Skeletal muscle tissue (tissue), 3 donors: ENCODE measurements at regions not wholly inside any gene's neighbourhood (a gene's known extent, or its start where the extent isn't known, plus 50 kb on each side); places are given as distances from the start of the nearest gene placed in this dataset.

Experiments
- H3K27ac ChIP-seq: one replicate; pipeline ENCODE4 v1.7.0; 2013; ENCODE audit warnings: mild to moderate bottlenecking, low read depth, low read length, inconsistent platforms
- H3K27me3 ChIP-seq, 3 donors: one replicate each; pipeline ENCODE4 v1.7.0; 2013; ENCODE audit warnings: low read length in 3 of 3; ENCODE audit not compliant: control insufficient read depth in 3 of 3, insufficient read depth in 3 of 3
- H3K36me3 ChIP-seq, 3 donors: one replicate each; pipeline ENCODE4 v1.7.0; 2013; ENCODE audit warnings: low read length in 3 of 3; ENCODE audit not compliant: control insufficient read depth in 3 of 3, insufficient read depth in 3 of 3
- H3K4me1 ChIP-seq, 3 donors: one replicate each; pipeline ENCODE4 v1.7.0; 2013; ENCODE audit warnings: low read length in 3 of 3, mild to moderate bottlenecking in 3 of 3; ENCODE audit not compliant: control insufficient read depth in 3 of 3, insufficient read depth in 3 of 3
- H3K4me3 ChIP-seq, 3 donors: one replicate each; pipeline ENCODE4 v1.7.0; 2013; ENCODE audit warnings: low read length in 3 of 3
- H3K9ac ChIP-seq, 3 donors: one replicate each; pipeline ENCODE4 v1.7.0; 2013; ENCODE audit warnings: low read length in 3 of 3, mild to moderate bottlenecking in 3 of 3, moderate library complexity in 2 of 3, low read depth in 1 of 3
- H3K9me3 ChIP-seq, 3 donors: one replicate each; pipeline ENCODE4 v1.7.0; 2013; ENCODE audit warnings: low read length in 3 of 3; ENCODE audit not compliant: control insufficient read depth in 3 of 3
- donor health status: Osteomylitis.

DNA sequence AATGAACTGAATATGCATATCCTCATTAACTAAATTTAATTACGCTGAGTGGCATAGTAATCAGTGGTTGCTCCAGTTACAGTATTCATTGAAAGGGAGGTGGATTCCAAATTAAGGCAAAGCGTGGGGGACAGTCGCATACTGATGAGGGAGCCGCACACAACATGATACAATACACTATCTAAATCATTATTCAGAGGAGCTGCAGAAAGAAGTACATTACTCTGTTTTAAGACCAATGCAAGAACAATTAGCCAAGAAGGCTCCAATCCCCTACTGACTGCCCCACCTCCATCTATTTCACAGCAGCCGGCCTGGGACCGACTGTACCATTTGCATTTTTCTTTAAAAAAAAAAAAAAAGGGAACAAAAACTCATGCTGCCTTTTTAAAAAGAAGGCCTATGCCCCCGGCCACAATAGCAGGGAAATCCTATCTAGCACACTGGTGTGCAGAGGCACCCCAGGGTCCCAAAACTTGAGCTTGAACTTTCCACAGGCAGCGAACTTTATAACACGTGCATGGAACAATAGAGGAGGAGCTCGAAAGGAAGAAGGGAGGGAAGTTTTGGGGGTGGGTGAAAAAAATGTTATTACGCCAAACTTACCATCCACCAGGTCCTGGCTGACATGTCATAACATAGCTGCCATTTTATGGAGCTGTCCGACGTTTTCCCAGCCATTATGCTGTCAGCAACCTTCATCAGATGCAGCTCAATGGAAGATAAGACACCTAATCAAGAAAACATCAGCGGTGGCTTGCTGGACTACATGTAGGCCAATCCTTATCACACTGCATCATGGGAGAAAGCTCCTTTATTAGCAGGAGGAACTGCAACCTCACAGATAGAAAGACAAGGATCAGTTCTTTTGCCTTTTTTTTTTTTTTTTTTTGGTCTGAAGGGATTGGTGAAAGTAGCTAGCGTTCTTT lies 161.6 kb downstream of the ZDHHC21 start:
- no peak overlapping the region for H3K9ac ChIP-seq
- no peaks in the 10 kb centered on the region for H3K9me3 ChIP-seq
- no peaks in the 10 kb centered on the region for H3K36me3 ChIP-seq
- H3K4me1 ChIP-seq = peaks cover 5 to 11% (median 8%) of the 10 kb centered on the region in 3 donors
- no peak overlapping the region for H3K4me3 ChIP-seq
- no peaks in the 10 kb centered on the region for H3K27me3 ChIP-seq
- no peak overlapping the region for H3K27ac ChIP-seq

DNA sequence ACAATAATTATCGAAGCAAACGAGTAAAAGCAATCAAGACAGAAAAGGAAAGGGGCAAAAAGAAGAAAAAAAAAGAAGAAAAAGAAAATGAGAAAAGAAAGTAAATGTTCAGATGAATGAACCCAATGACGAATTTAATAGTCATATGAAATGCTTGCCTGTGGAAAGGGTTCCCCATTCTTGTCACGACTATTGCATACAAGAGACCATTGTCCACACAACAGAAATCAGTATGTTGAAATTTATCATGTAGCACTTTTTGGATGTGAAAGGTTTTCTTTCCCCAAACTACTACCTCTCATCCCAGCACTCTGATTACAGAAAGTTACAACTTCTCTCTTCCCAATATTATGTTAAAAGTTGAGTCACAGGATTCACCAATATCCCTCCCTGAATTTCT lies 162.4 kb downstream of the ZDHHC21 start:
- Histone ChIP-seq H3K9me3 (no peaks in the 10 kb centered on the region), H3K27me3 (no peaks in the 10 kb centered on the region), H3K4me3 (no peak overlapping the region), H3K27ac (no peak overlapping the region), H3K9ac (no peak overlapping the region), H3K36me3 (no peaks in the 10 kb centered on the region), H3K4me1 (peaks cover 5 to 11% (median 8%) of the 10 kb centered on the region in 3 donors)

DNA sequence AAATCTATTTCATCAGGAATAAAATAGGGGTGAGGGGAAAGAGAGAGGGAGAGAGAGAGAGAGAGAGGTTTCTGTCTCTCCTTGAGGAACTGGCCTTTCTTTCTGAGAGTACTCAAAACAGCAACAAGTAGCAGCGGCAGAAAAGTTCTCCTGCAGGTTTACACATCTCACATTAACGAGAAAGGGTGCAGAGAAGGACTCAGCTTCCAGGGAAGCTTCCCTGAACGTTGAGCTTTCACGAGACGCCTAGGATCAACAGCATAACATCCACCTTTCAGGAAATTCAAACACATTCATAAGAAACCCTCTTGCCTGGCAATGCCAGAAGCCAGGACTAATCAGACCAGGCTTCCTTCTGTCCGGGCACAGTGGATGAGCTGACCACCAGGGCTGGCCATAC lies 162.9 kb downstream of the ZDHHC21 start:
- Histone ChIP-seq H3K4me1 (peaks cover 5 to 8% (median 8%) of the 10 kb centered on the region in 3 donors), H3K36me3 (no peaks in the 10 kb centered on the region), H3K27me3 (no peaks in the 10 kb centered on the region), H3K27ac (no peak overlapping the region), H3K4me3 (no peak overlapping the region), H3K9ac (no peak overlapping the region), H3K9me3 (no peaks in the 10 kb centered on the region)

DNA sequence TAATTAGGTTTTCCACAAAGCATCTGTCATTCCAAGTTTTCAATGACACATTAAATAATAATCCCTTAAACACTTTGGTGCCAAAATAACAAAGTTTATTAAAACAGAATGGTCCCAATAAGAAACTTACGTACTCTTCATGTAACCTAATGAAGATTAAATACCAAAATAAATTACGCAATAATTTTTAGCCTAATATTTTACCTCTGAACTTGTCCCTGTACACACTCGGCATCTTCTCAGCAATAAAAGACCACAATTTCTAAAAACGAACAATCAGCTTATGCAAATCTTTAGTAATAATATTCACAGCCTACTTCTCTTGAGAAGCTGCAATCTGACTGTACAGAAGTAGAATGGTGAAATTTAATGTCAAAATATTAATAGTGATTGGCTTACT lies 163.6 kb downstream of the ZDHHC21 start:
- H3K36me3 ChIP-seq = no peaks in the 10 kb centered on the region

DNA sequence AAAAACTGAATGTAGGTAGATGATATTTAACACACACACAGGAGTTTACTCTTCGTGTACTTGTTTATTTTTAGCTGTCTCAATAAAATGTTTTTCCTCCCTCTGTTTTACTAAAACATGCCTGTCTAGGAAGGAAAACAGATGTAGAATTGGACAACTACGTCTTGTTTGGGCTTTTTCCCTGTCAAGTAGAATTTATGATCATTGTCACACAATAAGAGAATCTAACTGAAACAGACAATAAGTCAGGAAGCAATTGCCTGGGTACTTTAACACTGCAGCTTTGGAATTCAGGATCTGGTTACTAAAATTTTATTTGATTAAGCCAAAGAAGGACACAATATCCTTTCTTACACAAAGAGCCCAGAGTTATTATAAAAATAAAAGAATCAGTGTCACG lies 164.2 kb downstream of the ZDHHC21 start:
- peak overlapping the region in 2 of 3 donors; percentile 15 to 27 for H3K4me3 ChIP-seq
- no peaks in the 10 kb centered on the region for H3K9me3 ChIP-seq
- no peaks in the 10 kb centered on the region for H3K27me3 ChIP-seq
- H3K4me1 ChIP-seq = peaks cover 0 to 2% (median 0%) of the 10 kb centered on the region in 3 donors
- no peaks in the 10 kb centered on the region for H3K36me3 ChIP-seq
- H3K27ac ChIP-seq = no peak overlapping the region
- H3K9ac ChIP-seq = peak overlapping the region in 1 of 3 donors; percentile 10

More for the DNA sequence above, 163.6 kb downstream of the ZDHHC21 start:
- Histone ChIP-seq H3K9me3 (no peaks in the 10 kb centered on the region), H3K27ac (no peak overlapping the region), H3K9ac (no peak overlapping the region), H3K4me3 (no peak overlapping the region), H3K4me1 (peaks cover 0 to 3% (median 1%) of the 10 kb centered on the region in 3 donors), H3K27me3 (no peaks in the 10 kb centered on the region)

DNA sequence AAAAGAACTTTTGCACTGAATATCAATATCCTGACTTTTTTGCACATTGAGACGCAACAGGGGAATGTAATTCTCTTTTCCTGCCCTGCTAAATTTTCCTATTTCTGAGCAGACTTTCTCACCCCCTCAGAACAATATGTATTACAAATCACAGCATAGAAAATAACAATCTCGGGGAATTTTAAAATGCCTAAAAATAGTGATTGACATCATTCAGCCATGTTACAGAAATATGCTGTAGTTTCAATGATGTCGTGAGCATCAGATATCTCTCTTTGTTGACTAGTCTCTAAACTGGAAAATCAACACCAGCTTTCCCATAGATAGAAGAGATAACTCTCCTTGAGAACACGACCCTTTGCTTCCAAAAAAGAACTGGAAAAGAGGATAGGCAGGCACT lies 166.7 kb downstream of the ZDHHC21 start:
- H3K36me3 ChIP-seq = no peaks in the 10 kb centered on the region
- no peaks in the 10 kb centered on the region for H3K27me3 ChIP-seq
- no peaks in the 10 kb centered on the region for H3K9me3 ChIP-seq
- H3K27ac ChIP-seq = no peak overlapping the region
- H3K9ac ChIP-seq = no peak overlapping the region
- H3K4me3 ChIP-seq = no peak overlapping the region
- no peaks in the 10 kb centered on the region for H3K4me1 ChIP-seq

DNA sequence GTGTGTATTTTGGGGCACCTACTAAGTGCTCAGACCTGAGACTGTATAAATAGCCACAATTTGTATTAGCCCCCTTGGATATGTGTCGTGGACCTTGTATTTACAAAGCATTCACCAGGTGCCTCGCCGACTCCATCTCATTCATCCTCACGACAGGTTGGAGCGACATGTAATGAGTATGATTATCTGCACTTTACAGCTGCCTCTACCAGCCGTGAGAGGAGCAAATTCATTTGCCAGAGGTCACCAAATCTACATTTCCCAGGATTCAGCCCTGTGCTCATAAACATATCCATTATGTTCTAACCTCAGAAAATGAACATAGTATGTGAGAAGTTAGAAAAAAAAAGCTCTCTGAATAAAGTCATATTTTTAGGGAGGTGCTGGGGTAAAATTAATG lies 167.4 kb downstream of the ZDHHC21 start:
- Histone ChIP-seq H3K27me3 (no peaks in the 10 kb centered on the region), H3K4me3 (no peak overlapping the region), H3K27ac (no peak overlapping the region), H3K9me3 (no peaks in the 10 kb centered on the region), H3K36me3 (no peaks in the 10 kb centered on the region), H3K4me1 (no peaks in the 10 kb centered on the region), H3K9ac (no peak overlapping the region)

DNA sequence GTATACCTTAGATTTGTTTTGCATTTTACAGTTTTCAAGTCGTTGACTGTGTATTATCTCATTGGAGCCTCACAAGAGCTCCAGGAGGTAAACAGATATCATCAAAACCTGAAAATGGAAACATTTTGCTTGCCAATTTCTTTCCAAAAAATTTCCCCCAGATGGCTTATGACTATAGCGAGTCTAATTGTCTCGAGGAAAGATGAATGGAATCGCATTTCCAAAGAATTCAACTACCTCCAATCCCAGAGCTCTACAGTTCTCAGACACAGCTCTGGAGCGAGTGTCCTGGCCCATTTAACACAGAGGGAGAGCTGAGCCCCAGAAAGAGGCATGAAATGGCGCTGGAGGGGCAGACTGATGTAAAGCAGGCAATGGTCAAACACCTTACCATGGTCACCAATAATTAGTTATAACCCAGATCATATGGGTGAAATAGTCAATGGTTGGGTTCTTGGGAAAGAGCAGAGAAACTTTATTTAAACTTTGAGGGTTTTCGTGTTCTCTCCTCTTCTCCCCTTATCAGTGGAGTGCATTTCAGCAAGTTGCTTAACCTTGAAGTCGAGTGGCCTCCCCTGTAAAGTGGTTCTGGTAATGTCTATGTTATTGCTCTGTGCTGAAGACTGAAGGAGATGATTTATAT lies 168.2 kb downstream of the ZDHHC21 start:
- H3K9me3 ChIP-seq = no peaks in the 10 kb centered on the region
- no peak overlapping the region for H3K27ac ChIP-seq
- no peaks in the 10 kb centered on the region for H3K27me3 ChIP-seq
- no peak overlapping the region for H3K4me3 ChIP-seq
- H3K9ac ChIP-seq = no peak overlapping the region
- no peaks in the 10 kb centered on the region for H3K4me1 ChIP-seq
- H3K36me3 ChIP-seq = no peaks in the 10 kb centered on the region

DNA sequence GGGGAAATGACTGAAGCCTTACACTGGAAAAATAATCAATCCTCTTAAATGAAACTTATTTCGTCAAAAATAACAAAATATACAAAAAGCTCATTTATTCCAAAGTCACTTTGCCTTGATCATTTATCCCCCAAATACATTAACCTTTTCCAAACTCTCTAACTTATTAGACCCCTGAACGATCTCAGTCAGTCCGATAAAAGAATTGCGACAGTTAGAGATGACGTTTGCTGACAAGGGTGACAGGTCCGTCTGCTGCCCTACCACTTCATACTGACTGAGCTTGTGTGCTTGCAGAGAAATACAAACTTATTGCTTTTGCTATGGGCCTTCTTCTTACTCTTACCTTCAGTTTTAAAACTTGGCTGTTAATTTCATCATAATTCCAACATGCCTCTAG lies 169.7 kb downstream of the ZDHHC21 start:
- Histone ChIP-seq H3K9me3 (no peaks in the 10 kb centered on the region), H3K9ac (no peak overlapping the region), H3K4me1 (no peaks in the 10 kb centered on the region), H3K4me3 (no peak overlapping the region), H3K36me3 (no peaks in the 10 kb centered on the region), H3K27me3 (no peaks in the 10 kb centered on the region), H3K27ac (no peak overlapping the region)
